Upper lobe of left lung (tissue), 6 donors: ENCODE measurements at regions not wholly inside any gene's neighbourhood (a gene's known extent, or its start where the extent isn't known, plus 50 kb on each side); places are given as distances from the start of the nearest gene placed in this dataset.

Source experiments
- ATAC-seq, 2 donors: fragments of 200-7000 bp; cut with Tn5 transposase; one replicate each; pipeline ENCODE4 v1.9.1; 2022; ENCODE audit warnings: mild to moderate bottlenecking in 2 of 2, moderate library complexity in 2 of 2; ENCODE audit not compliant: low FRiP score in 2 of 2
- DNase-seq, 2 donors: peaks; one replicate each; pipeline ENCODE4 v3.0.0-alpha.2; 2019 to 2020
- H3K27ac ChIP-seq, 4 donors: fragments of 200-600 bp; sonication (generic); one replicate each; pipeline ENCODE4 v1.5.1; 2016 to 2019
- H3K27me3 ChIP-seq, 4 donors: fragments of 200-600 bp; sonication (generic); one replicate each; pipeline ENCODE4 v1.5.1; 2017 to 2019
- H3K36me3 ChIP-seq, 4 donors: fragments of 200-600 bp; sonication (generic); one replicate each; pipeline ENCODE4 v1.5.1; 2016 to 2019
- H3K4me1 ChIP-seq, 4 donors: fragments of 200-600 bp; sonication (generic); one replicate each; pipeline ENCODE4 v1.5.1; 2018 to 2019
- H3K4me3 ChIP-seq, 4 donors: fragments of 200-600 bp; sonication (generic); one replicate each; pipeline ENCODE4 v1.5.1; 2017 to 2019; ENCODE audit warnings: mild to moderate bottlenecking in 2 of 4, moderate library complexity in 1 of 4
- H3K9me3 ChIP-seq, 4 donors: fragments of 200-600 bp; sonication (generic); one replicate each; pipeline ENCODE4 v1.5.1; 2018 to 2019
- EP300 ChIP-seq, 4 donors: sonication (generic); formaldehyde crosslinking; IDR thresholded peaks; one replicate each; pipeline ENCODE4 v1.5.1; 2017; ENCODE audit warnings: antibody characterized with exemption in 4 of 4, control low read depth in 2 of 4
- POLR2A ChIP-seq, 4 donors: fragments of 450-650 bp; IDR thresholded peaks; one replicate each; pipeline ENCODE4 v1.5.1; 2016 to 2017; ENCODE audit warnings: antibody characterized with exemption in 4 of 4, mild to moderate bottlenecking in 2 of 4
- POLR2AphosphoS5 ChIP-seq, 2 donors: sonication (generic); formaldehyde crosslinking; IDR thresholded peaks; one replicate each; pipeline ENCODE4 v1.5.1; 2017; ENCODE audit warnings: antibody characterized with exemption in 2 of 2
- WGBS, 2 donors: methylation state at CpG; one replicate each; pipeline ENCODE4 v1.1.5; 2017 to 2018; 5-methylcytosine and 5-hydroxymethylcytosine counted together
- TF ChIP-seq, protein P1 (sequence below), 6 experiments: fragments of 450-650 bp in 4 of 6; fragments of 200-600 bp in 2 of 6; sonication (generic) in 2 of 6; IDR thresholded peaks; one replicate each; pipeline ENCODE4 v1.5.1; 2016 to 2019; ENCODE audit warnings: antibody characterized with exemption in 6 of 6
- donor health status: DM: no; HTN: no; CAD: no; lungs with moderate emphysema.
- donor health status: DM: no; HTN: yes; CAD: no; lungs with severe emphysema.

DNA sequence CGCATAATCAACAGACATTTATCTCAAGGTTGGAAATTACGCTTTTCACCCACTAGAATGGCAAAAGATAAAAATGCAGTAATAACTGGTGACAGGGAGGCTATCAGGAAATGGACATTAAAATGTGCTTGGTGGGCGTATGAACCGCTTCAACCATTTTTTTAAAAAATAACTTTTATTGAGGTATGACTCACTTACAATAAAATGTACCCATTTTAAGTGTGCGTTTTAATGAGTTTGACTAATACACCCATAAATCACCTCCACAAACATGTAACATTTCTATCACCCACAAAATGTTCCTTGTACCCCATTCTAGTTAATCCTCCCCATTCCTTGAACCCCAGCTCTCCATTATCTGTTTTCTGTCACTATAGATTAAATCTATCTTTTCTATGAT, 96.8 kb downstream of the IYD start:
- H3K27me3 ChIP-seq = no peaks in the 10 kb centered on the region
- no peak for DNase-seq
- ATAC-seq = no peak
- no peak for TF ChIP-seq EP300 (IDR thresholded peaks at IDR 0.05)
- no peak for TF ChIP-seq POLR2A (IDR thresholded peaks at IDR 0.05)
- no peak for TF ChIP-seq POLR2AphosphoS5 (IDR thresholded peaks at IDR 0.05)
- TF ChIP-seq, protein P1, sequence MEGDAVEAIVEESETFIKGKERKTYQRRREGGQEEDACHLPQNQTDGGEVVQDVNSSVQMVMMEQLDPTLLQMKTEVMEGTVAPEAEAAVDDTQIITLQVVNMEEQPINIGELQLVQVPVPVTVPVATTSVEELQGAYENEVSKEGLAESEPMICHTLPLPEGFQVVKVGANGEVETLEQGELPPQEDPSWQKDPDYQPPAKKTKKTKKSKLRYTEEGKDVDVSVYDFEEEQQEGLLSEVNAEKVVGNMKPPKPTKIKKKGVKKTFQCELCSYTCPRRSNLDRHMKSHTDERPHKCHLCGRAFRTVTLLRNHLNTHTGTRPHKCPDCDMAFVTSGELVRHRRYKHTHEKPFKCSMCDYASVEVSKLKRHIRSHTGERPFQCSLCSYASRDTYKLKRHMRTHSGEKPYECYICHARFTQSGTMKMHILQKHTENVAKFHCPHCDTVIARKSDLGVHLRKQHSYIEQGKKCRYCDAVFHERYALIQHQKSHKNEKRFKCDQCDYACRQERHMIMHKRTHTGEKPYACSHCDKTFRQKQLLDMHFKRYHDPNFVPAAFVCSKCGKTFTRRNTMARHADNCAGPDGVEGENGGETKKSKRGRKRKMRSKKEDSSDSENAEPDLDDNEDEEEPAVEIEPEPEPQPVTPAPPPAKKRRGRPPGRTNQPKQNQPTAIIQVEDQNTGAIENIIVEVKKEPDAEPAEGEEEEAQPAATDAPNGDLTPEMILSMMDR (IDR thresholded peaks at IDR 0.05) = no peak
- no peaks in the 10 kb centered on the region for H3K36me3 ChIP-seq
- H3K4me3 ChIP-seq = no peak overlapping the region
- no peak overlapping the region for H3K27ac ChIP-seq
- H3K4me1 ChIP-seq = no peaks in the 10 kb centered on the region
- 93 to 96% methylated on average over 5 of the region's 5 CpGs for WGBS, 2 donors
- H3K9me3 ChIP-seq = no peaks in the 10 kb centered on the region

DNA sequence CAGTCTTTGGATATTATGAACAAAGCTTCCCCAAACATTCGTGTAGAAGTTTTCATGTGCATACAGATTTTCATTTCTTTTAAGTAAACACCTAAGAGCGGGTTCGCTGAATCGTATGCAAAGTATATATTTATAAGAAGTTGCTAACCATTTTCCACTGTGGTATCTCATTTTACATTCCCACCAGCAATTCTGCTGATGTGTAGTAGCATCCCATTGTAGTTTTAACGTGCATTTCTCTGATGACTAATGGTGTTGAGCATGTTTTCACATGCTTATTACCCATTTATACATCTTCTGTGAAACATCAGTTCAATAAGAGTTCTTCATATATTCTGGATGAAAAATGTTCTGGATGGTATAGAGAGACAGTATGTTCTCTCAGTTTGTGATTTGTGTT, 97.4 kb downstream of the IYD start:
- 86 to 87% methylated on average over 5 of the region's 5 CpGs for WGBS, 2 donors
- TF ChIP-seq, protein P1 (IDR thresholded peaks at IDR 0.05) = no peak
- TF ChIP-seq POLR2AphosphoS5 (IDR thresholded peaks at IDR 0.05) (no peak), POLR2A (IDR thresholded peaks at IDR 0.05) (no peak), EP300 (IDR thresholded peaks at IDR 0.05) (no peak)
- DNase-seq = no peak
- no peaks in the 10 kb centered on the region for H3K27me3 ChIP-seq
- H3K27ac ChIP-seq = no peak overlapping the region
- H3K9me3 ChIP-seq = no peaks in the 10 kb centered on the region
- no peak for ATAC-seq
- no peak overlapping the region for H3K4me3 ChIP-seq
- no peaks in the 10 kb centered on the region for H3K4me1 ChIP-seq
- no peaks in the 10 kb centered on the region for H3K36me3 ChIP-seq

DNA sequence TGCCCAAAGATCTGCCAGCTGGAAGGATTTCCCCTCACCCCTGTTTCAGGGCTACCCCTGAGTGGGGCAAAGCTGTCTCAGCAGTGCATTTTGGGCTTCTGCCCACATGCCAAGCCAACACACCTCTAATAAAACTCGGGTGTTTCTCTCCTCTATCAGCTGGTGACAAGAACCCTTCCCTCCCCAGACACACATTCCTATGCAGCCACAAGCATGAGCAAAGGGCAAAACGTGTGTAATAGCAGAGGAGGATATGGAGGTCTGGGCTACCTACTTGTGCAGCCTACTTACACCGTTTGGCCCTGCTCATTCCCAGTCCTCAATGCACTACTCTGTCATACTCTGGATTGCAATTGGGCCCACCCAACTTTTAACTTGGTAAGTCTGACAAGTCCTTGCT, 101.3 kb downstream of the IYD start:
- H3K4me1 ChIP-seq = no peaks in the 10 kb centered on the region
- no peaks in the 10 kb centered on the region for H3K27me3 ChIP-seq
- no peak overlapping the region for H3K4me3 ChIP-seq
- WGBS, 2 donors = 72 to 84% methylated on average over 3 of the region's 3 CpGs
- H3K9me3 ChIP-seq = no peaks in the 10 kb centered on the region
- TF ChIP-seq POLR2A (IDR thresholded peaks at IDR 0.05) = no peak
- TF ChIP-seq POLR2AphosphoS5 (IDR thresholded peaks at IDR 0.05) = no peak
- TF ChIP-seq, protein P1 (IDR thresholded peaks at IDR 0.05) = no peak
- no peak for TF ChIP-seq EP300 (IDR thresholded peaks at IDR 0.05)
- no peaks in the 10 kb centered on the region for H3K36me3 ChIP-seq
- no peak for ATAC-seq
- H3K27ac ChIP-seq = no peak overlapping the region
- no peak for DNase-seq

DNA sequence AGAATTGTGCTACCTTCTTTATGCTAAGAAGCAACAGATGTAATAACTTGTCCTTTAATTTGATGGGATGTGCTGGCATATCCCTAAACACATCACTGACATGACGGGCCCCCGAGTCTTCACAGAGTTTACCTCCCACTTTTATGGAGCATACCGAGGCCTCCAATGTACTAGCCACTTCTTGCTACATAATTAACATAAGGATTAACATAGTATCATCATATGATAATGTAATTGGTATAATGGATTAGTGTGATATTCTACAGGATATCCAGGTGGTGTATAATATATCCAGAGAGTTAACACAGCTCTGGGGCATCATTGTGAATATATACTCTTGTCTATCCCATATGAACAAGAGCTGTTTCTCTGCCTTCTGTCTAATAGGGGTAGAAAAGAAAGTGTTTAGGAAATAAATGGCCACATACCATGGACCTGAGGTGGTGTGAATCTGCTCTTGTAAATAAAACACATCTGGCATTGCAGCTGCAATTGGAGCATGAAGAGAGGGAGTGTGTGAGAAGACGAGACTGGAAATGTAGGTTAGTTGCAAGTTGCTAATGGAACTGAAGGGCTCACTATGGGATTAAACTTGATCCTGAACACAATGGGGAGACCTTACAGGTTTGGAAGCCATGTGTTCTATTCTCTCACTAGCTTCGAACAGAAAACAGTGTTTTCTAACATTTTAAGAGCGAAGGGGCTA, 102.3 kb downstream of the IYD start:
- no peak for DNase-seq
- Histone ChIP-seq H3K9me3 (no peaks in the 10 kb centered on the region), H3K27ac (no peak overlapping the region), H3K36me3 (no peaks in the 10 kb centered on the region), H3K4me1 (no peaks in the 10 kb centered on the region), H3K4me3 (no peak overlapping the region), H3K27me3 (no peaks in the 10 kb centered on the region)
- WGBS, 2 donors = 82 to 90% methylated on average over 6 of the region's 6 CpGs
- no peak for ATAC-seq
- TF ChIP-seq POLR2AphosphoS5 (IDR thresholded peaks at IDR 0.05) = no peak
- TF ChIP-seq POLR2A (IDR thresholded peaks at IDR 0.05) = no peak
- no peak for TF ChIP-seq EP300 (IDR thresholded peaks at IDR 0.05)
- TF ChIP-seq, protein P1 (IDR thresholded peaks at IDR 0.05) = no peak
